CD14-positive monocyte (primary cell): ENCODE measurements at regions not wholly inside any gene's neighbourhood (a gene's known extent, or its start where the extent isn't known, plus 50 kb on each side); places are given as distances from the start of the nearest gene placed in this dataset.
"Not testable (repeated sequence)": the region's sequence is repeated elsewhere in the genome, so short reads cannot be mapped to it uniquely, and the experiment has no call there.

Source experiments
- DNase-seq, 3 donors: peaks; one replicate each; pipeline ENCODE4 v3.0.0-alpha.2; 2011 to 2022
- H2AFZ ChIP-seq: 2 replicates; pipeline ENCODE4 v1.6.0; 2012; ENCODE audit warnings: mild to moderate bottlenecking, low read depth, low read length, inconsistent platforms; ENCODE audit not compliant: insufficient read depth, poor library complexity, severe bottlenecking
- H3K27ac ChIP-seq, 2 donors: 1 replicate in 1 of 2; 2 replicates in 1 of 2; pipeline ENCODE4 v1.5.1; 2012 to 2013; ENCODE audit warnings: low read length in 2 of 2, control low read depth in 1 of 2, inconsistent platforms in 1 of 2, low read depth in 1 of 2, mild to moderate bottlenecking in 1 of 2
- H3K27me3 ChIP-seq, 2 donors: one replicate each; pipeline versions ENCODE4 v1.6.0 to v1.6.1; 2011 to 2013; ENCODE audit warnings: low read length in 2 of 2; ENCODE audit not compliant: control insufficient read depth in 2 of 2, insufficient read depth in 2 of 2
- H3K36me3 ChIP-seq, 2 donors: replicated peaks in 1 of 2; 1 replicate in 1 of 2; 2 replicates in 1 of 2; pipeline versions ENCODE4 v1.5.1 to v1.6.1; 2012 to 2013; ENCODE audit warnings: low read length in 2 of 2, control low read depth in 1 of 2, inconsistent platforms in 1 of 2, mild to moderate bottlenecking in 1 of 2; ENCODE audit not compliant: insufficient read depth in 2 of 2, control insufficient read depth in 1 of 2
- H3K4me1 ChIP-seq, 2 donors: 1 replicate in 1 of 2; 2 replicates in 1 of 2; pipeline versions ENCODE4 v1.5.1 to v1.6.1; 2012 to 2013; ENCODE audit warnings: low read length in 2 of 2, control low read depth in 1 of 2, inconsistent platforms in 1 of 2, mild to moderate bottlenecking in 1 of 2, moderate library complexity in 1 of 2; ENCODE audit not compliant: insufficient read depth in 2 of 2, control insufficient read depth in 1 of 2
- H3K4me2 ChIP-seq: replicated peaks from 2 replicates; pipeline ENCODE3; 2012; ENCODE audit warnings: low read length, moderate library complexity, mild to moderate bottlenecking; ENCODE audit not compliant: poor library complexity, severe bottlenecking; ENCODE audit errors: extremely low read depth
- H3K4me3 ChIP-seq, 3 experiments: fragments of 200-600 bp in 1 of 3; sonication (generic) in 1 of 3; replicated peaks in 1 of 3; 1 replicate in 2 of 3; 2 replicates in 1 of 3; pipeline ENCODE4 v1.5.1; 2011 to 2013; ENCODE audit warnings: low read length in 3 of 3, mild to moderate bottlenecking in 3 of 3, control low read depth in 2 of 3, low read depth in 2 of 3, inconsistent platforms in 1 of 3, moderate library complexity in 1 of 3
- H3K79me2 ChIP-seq: 2 replicates; pipeline ENCODE4 v1.6.0; 2012; ENCODE audit warnings: mild to moderate bottlenecking, control low read depth, inconsistent platforms, low read length, moderate library complexity; ENCODE audit not compliant: insufficient read depth
- H3K9ac ChIP-seq: 2 replicates; pipeline ENCODE4 v1.6.0; 2017; ENCODE audit warnings: low read length, mild to moderate bottlenecking; ENCODE audit not compliant: insufficient read depth, poor library complexity, severe bottlenecking
- H3K9me3 ChIP-seq, 2 donors: replicated peaks in 1 of 2; 1 replicate in 1 of 2; 2 replicates in 1 of 2; pipeline versions ENCODE4 v1.5.1 to v1.6.1; 2012 to 2013; ENCODE audit warnings: low read length in 2 of 2, control low read depth in 1 of 2; ENCODE audit not compliant: control insufficient read depth in 1 of 2, insufficient read depth in 1 of 2
- H4K20me1 ChIP-seq: 2 replicates; pipeline ENCODE4 v1.6.0; 2012; ENCODE audit warnings: mild to moderate bottlenecking, low read length, control low read depth, moderate library complexity; ENCODE audit not compliant: insufficient read depth
- H3K27ac Mint-ChIP-seq, 7 donors: one replicate each; pipeline ENCODE4 v1.8.0; 2020; ENCODE audit warnings: mild to moderate bottlenecking in 7 of 7, mixed read lengths in 7 of 7, moderate library complexity in 6 of 7, inconsistent platforms in 2 of 7
- H3K27me3 Mint-ChIP-seq, 3 donors: one replicate each; pipeline ENCODE4 v1.8.0; 2021 to 2022; ENCODE audit warnings: low read depth in 3 of 3, mild to moderate bottlenecking in 3 of 3, mixed read lengths in 3 of 3, moderate library complexity in 3 of 3, inconsistent platforms in 1 of 3
- H3K36me3 Mint-ChIP-seq, 2 donors: one replicate each; pipeline ENCODE4 v1.8.0; 2020; ENCODE audit warnings: mixed read lengths in 2 of 2, inconsistent platforms in 1 of 2, mild to moderate bottlenecking in 1 of 2
- H3K4me1 Mint-ChIP-seq: one replicate; pipeline ENCODE4 v1.8.0; 2020; ENCODE audit warnings: mild to moderate bottlenecking, mixed read lengths
- H3K4me3 Mint-ChIP-seq, 2 donors: one replicate each; pipeline ENCODE4 v1.8.0; 2020; ENCODE audit warnings: mild to moderate bottlenecking in 2 of 2, mixed read lengths in 2 of 2, moderate library complexity in 1 of 2
- H3K9me3 Mint-ChIP-seq, 7 donors: one replicate each; pipeline ENCODE4 v1.8.0; 2020 to 2022; ENCODE audit warnings: mixed read lengths in 7 of 7, mild to moderate bottlenecking in 6 of 7, moderate library complexity in 6 of 7, inconsistent platforms in 2 of 7
- WGBS: methylation state at CpG from one replicate; pipeline ENCODE4 v1.1.5; 2013; ENCODE audit warnings: missing lambda C conversion rate; ENCODE audit not compliant: insufficient coverage; 5-methylcytosine and 5-hydroxymethylcytosine counted together
- intact Hi-C, 2 donors: fragments of 100-400 bp; cut with micrococcal nuclease; formaldehyde crosslinking; loops; one replicate each; pipeline versions ENCODE4 v1.15.0 to v1.15.1; 2023
- TF ChIP-seq, protein P1 (sequence below): fragments of 200-600 bp; IDR thresholded peaks from one replicate; pipeline ENCODE4 v1.8.0; 2022; ENCODE audit warnings: antibody characterized with exemption, mild to moderate bottlenecking

DNA sequence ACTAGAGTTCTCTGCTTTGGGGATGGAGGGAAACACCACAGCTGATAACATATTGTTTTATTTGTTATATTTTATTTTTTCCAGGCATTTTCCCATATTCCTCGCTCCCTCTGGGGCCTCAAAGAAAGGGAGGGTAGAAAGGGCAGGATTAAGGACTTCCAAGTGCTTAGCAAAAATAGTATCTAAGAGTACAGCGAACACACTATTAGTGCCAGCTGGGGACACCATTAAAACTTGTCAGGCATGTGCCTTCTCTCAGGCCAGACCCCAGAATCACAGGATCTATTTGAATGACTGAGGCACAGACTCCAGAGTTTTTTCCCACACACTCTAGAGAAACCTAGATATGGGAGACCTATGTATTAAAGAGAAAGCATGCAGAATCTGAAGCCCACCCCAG lies 451.0 kb upstream of the TRPC7 start:
- WGBS, result no CpG with 5 or more reads among the region's 2 CpGs
- H3K4me2 ChIP-seq, result no peak overlapping the region
- H3K27me3 ChIP-seq, result no peaks in the 10 kb centered on the region
- no peak overlapping the region for H3K9ac ChIP-seq
- H2AFZ ChIP-seq, result no peak overlapping the region
- no peaks in the 10 kb centered on the region for H4K20me1 ChIP-seq
- no peak overlapping the region for H3K27ac Mint-ChIP-seq
- intact Hi-C loops, result no loop called here
- DNase-seq, result no peak
- H3K36me3 ChIP-seq, result no peaks in the 10 kb centered on the region
- no peaks in the 10 kb centered on the region for H3K79me2 ChIP-seq
- H3K4me1 Mint-ChIP-seq, result no peaks in the 10 kb centered on the region
- H3K4me1 ChIP-seq, result no peaks in the 10 kb centered on the region
- peaks cover 0 to 5% (median 3%) of the 10 kb centered on the region in 7 donors for H3K9me3 Mint-ChIP-seq
- no peaks in the 10 kb centered on the region for H3K27me3 Mint-ChIP-seq
- H3K4me3 Mint-ChIP-seq, result no peak overlapping the region
- no peaks in the 10 kb centered on the region for H3K9me3 ChIP-seq
- H3K36me3 Mint-ChIP-seq, result no peaks in the 10 kb centered on the region
- H3K4me3 ChIP-seq, result no peak overlapping the region
- no peak overlapping the region for H3K27ac ChIP-seq
- TF ChIP-seq, protein P1, sequence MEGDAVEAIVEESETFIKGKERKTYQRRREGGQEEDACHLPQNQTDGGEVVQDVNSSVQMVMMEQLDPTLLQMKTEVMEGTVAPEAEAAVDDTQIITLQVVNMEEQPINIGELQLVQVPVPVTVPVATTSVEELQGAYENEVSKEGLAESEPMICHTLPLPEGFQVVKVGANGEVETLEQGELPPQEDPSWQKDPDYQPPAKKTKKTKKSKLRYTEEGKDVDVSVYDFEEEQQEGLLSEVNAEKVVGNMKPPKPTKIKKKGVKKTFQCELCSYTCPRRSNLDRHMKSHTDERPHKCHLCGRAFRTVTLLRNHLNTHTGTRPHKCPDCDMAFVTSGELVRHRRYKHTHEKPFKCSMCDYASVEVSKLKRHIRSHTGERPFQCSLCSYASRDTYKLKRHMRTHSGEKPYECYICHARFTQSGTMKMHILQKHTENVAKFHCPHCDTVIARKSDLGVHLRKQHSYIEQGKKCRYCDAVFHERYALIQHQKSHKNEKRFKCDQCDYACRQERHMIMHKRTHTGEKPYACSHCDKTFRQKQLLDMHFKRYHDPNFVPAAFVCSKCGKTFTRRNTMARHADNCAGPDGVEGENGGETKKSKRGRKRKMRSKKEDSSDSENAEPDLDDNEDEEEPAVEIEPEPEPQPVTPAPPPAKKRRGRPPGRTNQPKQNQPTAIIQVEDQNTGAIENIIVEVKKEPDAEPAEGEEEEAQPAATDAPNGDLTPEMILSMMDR, result no peak

DNA sequence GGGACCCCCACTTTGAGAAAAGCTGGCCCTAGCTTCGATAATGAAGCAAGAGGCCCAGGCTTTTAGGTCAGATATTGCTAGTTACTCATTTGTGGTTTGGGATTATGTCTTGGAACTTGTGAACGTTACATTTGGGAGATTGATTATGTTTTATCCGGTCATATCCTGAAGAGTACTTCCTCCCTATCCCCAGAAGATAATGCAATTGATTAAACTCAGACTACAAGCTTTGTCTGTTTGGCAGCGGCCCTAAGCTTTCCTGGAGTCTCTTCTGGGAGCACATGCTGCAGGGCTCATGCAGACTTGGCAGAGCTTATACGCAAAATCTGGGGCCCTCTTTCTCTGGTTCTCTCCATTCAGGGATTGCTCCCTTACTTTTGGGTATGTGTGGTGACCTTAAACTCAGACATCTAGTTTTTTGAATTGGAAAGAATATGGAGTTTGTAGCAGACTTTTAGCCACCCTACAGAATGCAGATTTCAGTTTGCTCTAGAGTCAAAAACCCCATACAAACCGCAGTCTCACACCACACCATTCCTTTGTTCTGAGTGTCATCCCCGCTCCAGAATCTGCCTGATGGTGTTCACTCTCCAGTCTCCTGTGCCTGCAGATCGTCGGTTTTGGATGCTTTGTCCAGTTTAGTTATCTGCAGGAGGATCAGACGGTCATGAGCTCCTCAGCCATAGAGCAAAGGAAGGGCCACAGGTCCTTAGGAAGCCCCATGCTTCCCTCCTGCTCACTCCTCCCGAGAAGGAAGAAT lies 449.5 kb upstream of the TRPC7 start:
- Mint-ChIP-seq H3K27ac (no peak overlapping the region), H3K4me3 (no peak overlapping the region), H3K9me3 (peaks cover 0 to 7% (median 3%) of the 10 kb centered on the region in 7 donors), H3K4me1 (no peaks in the 10 kb centered on the region), H3K27me3 (no peaks in the 10 kb centered on the region), H3K36me3 (no peaks in the 10 kb centered on the region)
- TF ChIP-seq, protein P1, result no peak
- 95% methylated on average over 7 of the region's 11 CpGs for WGBS
- Histone ChIP-seq H3K4me3 (no peak overlapping the region), H3K4me2 (no peak overlapping the region), H3K4me1 (no peaks in the 10 kb centered on the region), H3K79me2 (no peaks in the 10 kb centered on the region), H3K27ac (no peak overlapping the region), H3K9me3 (no peaks in the 10 kb centered on the region), H3K27me3 (no peaks in the 10 kb centered on the region), H4K20me1 (no peaks in the 10 kb centered on the region), H2AFZ (no peak overlapping the region), H3K36me3 (no peaks in the 10 kb centered on the region), H3K9ac (no peak overlapping the region)
- intact Hi-C loops, result no loop called here
- no peak for DNase-seq

DNA sequence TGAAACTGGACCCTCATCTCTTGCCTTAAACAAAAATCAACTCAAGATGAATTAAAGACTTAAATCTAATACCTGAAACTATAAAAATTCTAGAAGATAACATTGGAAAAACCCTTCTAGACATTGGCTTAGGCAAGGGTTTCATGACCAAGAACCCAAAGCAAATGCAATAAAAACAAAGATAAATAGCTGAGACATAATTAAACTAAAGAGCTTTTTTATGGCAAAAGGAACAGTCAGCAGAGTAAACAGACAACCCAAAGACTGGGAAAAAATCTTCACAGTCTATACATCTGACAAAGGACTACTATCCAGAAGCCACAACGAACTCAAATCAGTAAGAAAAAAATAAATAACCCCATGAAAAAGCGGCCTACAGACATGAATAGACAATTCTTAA lies 446.9 kb upstream of the TRPC7 start:
- intact Hi-C loops, H3K36me3 Mint-ChIP-seq: not testable (repeated sequence)
- WGBS, result 100% methylated on average over 1 of the region's 2 CpGs

More for the DNA sequence above, 446.9 kb upstream of the TRPC7 start:
- not testable (repeated sequence) for H3K9me3 Mint-ChIP-seq, H3K4me1 Mint-ChIP-seq, H3K27me3 ChIP-seq, DNase-seq, H3K9me3 ChIP-seq, H4K20me1 ChIP-seq, H3K36me3 ChIP-seq, H3K27ac Mint-ChIP-seq, H3K4me1 ChIP-seq, H3K27ac ChIP-seq, H3K79me2 ChIP-seq, H2AFZ ChIP-seq, H3K4me3 ChIP-seq, H3K9ac ChIP-seq, H3K4me2 ChIP-seq, H3K4me3 Mint-ChIP-seq, H3K27me3 Mint-ChIP-seq
